ENCODE measurements at regions not wholly inside any gene's neighbourhood (a gene's known extent, or its start where the extent isn't known, plus 50 kb on each side); places are given as distances from the start of the nearest gene placed in this dataset.

GRCh38 chr13:39968646-39969475, 313.4 kb downstream of the COG6 start:
- no peaks in the 10 kb centered on the region for H3K4me1 ChIP-seq
- no peaks in the 10 kb centered on the region for H3K27me3 ChIP-seq
- H3K4me3 ChIP-seq, result no peak overlapping the region
- intact Hi-C loops (cut with DNase I; ENCODE audit: low total_unique reads), result no loop called here
- DNase-seq (ENCODE audit: low spot score in 2 of 2), result no peak
- H3K36me3 ChIP-seq, result no peaks in the 10 kb centered on the region
- no peak overlapping the region for H3K27ac ChIP-seq
- no peaks in the 10 kb centered on the region for H3K9me3 ChIP-seq
- TF ChIP-seq POLR2AphosphoS5 (IDR thresholded peaks at IDR 0.05) (no peak), POLR2A (IDR thresholded peaks at IDR 0.05) (no peak), CTCF (IDR thresholded peaks at IDR 0.05) (no peak)

- no peak for DNase-seq (ENCODE audit: low spot score in 2 of 2)
- Histone ChIP-seq H3K27ac (no peak overlapping the region), H3K4me1 (no peaks in the 10 kb centered on the region), H3K36me3 (no peaks in the 10 kb centered on the region), H3K9me3 (no peaks in the 10 kb centered on the region), H3K27me3 (no peaks in the 10 kb centered on the region), H3K4me3 (no peak overlapping the region)
- TF ChIP-seq CTCF (IDR thresholded peaks at IDR 0.05) (no peak), POLR2AphosphoS5 (IDR thresholded peaks at IDR 0.05) (no peak), POLR2A (IDR thresholded peaks at IDR 0.05) (no peak)
- intact Hi-C loops (cut with DNase I; ENCODE audit: low total_unique reads), result no loop called here
These were observed 314.9 kb downstream of the COG6 start for GRCh38 chr13:39970177-39970846.

- TF ChIP-seq POLR2A (IDR thresholded peaks at IDR 0.05) (no peak), CTCF (IDR thresholded peaks at IDR 0.05) (no peak), POLR2AphosphoS5 (IDR thresholded peaks at IDR 0.05) (no peak)
These were observed 316.1 kb downstream of the COG6 start for GRCh38 chr13:39971526-39971925.

GRCh38 chr13:39976481-39976880, 321.0 kb downstream of the COG6 start:
- H3K27me3 ChIP-seq, result no peaks in the 10 kb centered on the region
- DNase-seq (ENCODE audit: low spot score in 2 of 2), result no peak
- no peaks in the 10 kb centered on the region for H3K9me3 ChIP-seq
- H3K27ac ChIP-seq, result no peak overlapping the region
- no peak overlapping the region for H3K4me3 ChIP-seq
- no peaks in the 10 kb centered on the region for H3K4me1 ChIP-seq
- intact Hi-C loops (cut with DNase I; ENCODE audit: low total_unique reads), result no loop called here
- no peak for TF ChIP-seq POLR2AphosphoS5 (IDR thresholded peaks at IDR 0.05)
- TF ChIP-seq CTCF (IDR thresholded peaks at IDR 0.05), result no peak
- TF ChIP-seq POLR2A (IDR thresholded peaks at IDR 0.05), result no peak
- H3K36me3 ChIP-seq, result no peaks in the 10 kb centered on the region

More at GRCh38 chr13:39971526-39971925, 316.1 kb downstream of the COG6 start:
- H3K4me1 ChIP-seq, result no peaks in the 10 kb centered on the region
- H3K27ac ChIP-seq, result no peak overlapping the region
- DNase-seq (ENCODE audit: low spot score in 2 of 2), result no peak
- intact Hi-C loops (cut with DNase I; ENCODE audit: low total_unique reads), result no loop called here
- no peak overlapping the region for H3K4me3 ChIP-seq
- no peaks in the 10 kb centered on the region for H3K36me3 ChIP-seq
- H3K27me3 ChIP-seq, result no peaks in the 10 kb centered on the region
- no peaks in the 10 kb centered on the region for H3K9me3 ChIP-seq

- intact Hi-C loops (cut with DNase I; ENCODE audit: low total_unique reads), result no loop called here
- H3K9me3 ChIP-seq, result no peaks in the 10 kb centered on the region
- H3K4me3 ChIP-seq, result no peak overlapping the region
- TF ChIP-seq POLR2AphosphoS5 (IDR thresholded peaks at IDR 0.05) (no peak), POLR2A (IDR thresholded peaks at IDR 0.05) (no peak), CTCF (IDR thresholded peaks at IDR 0.05) (no peak)
- no peaks in the 10 kb centered on the region for H3K4me1 ChIP-seq
- H3K36me3 ChIP-seq, result no peaks in the 10 kb centered on the region
- no peaks in the 10 kb centered on the region for H3K27me3 ChIP-seq
- no peak for DNase-seq (ENCODE audit: low spot score in 2 of 2)
- H3K27ac ChIP-seq, result no peak overlapping the region
These were observed 325.6 kb downstream of the COG6 start for GRCh38 chr13:39981056-39981455.

Measured in breast epithelium (tissue), 4 donors.